HG02885 (cell line): ENCODE measurements at regions not wholly inside any gene's neighbourhood (a gene's known extent, or its start where the extent isn't known, plus 50 kb on each side); places are given as distances from the start of the nearest gene placed in this dataset.
"Not testable (repeated sequence)": the region's sequence is repeated elsewhere in the genome, so short reads cannot be mapped to it uniquely, and the experiment has no call there.

Experiments used
- ATAC-seq: cut with Tn5 transposase; IDR thresholded peaks from one replicate; pipeline ENCODE4 v1.9.1; 2021; ENCODE audit warnings: mild to moderate bottlenecking; ENCODE audit not compliant: unreplicated experiment, poor library complexity

DNA sequence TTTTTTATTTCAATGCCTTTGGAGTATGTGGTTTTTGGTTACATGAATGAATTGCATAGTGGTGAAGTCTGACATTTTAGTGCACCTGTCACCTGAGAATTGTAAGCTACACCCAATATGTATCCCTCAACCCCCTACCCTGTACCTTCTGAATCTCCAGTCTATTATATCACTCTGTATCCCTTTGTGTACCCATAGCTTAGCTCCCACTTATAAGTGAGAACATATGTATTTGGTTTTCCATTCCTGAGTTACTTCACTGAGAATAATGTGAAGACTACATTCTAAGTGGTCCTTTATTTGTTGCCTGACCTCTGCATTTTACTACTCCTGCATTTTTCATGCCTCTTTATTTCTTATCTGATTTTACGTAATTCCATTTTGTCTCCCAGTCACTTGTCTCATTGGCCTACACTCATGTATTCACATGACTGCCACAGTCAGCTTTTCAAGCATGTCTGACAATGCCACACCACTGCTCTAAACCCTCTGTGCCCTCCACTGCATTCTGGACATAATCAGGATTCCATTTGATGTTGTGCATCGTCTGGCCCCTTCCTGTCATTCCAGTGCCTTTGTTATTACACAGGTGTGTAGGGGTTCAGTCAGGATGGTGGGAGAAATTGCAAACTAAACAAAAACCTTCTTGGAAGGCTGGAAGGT is 1325.5 kb downstream of the XPNPEP1 start:
- no peak for ATAC-seq

DNA sequence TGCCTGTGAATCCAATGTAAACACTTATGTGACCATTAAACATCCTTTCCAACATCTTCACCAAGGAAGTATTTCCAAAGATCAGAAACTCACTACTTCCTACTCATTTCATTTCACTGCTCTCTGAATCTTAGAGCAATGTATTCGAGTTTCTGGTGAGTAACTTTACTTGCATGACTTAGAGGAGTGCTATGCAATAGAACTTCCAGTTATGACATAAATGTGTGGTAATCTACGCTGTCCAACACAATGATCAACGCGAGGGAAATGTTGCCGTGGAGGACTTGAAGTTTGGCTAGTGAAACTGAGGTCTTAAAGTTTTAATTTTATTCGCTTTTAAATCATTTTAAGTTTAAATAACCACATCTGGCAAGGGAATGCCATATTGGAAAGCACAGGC is 1326.3 kb downstream of the XPNPEP1 start:
- ATAC-seq: no peak

DNA sequence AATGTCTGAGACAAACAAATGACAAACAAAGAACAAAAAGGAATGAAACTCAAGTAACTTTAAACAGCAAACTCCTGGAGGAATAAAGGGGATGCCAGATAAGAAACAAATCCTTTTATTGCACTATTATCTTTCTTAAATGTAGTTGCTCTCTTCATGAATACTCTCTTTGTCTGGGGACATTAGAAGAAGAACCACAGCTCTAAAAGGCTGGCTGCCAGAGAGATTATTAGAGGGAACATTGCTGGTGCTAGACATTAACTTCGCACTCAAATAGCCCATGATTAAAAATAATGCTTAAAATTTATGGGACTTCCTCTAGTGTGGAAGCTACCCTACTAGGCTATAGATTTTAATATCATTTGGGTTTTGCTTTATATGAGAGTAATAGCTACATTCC is 1330.4 kb downstream of the XPNPEP1 start:
- no peak for ATAC-seq

DNA sequence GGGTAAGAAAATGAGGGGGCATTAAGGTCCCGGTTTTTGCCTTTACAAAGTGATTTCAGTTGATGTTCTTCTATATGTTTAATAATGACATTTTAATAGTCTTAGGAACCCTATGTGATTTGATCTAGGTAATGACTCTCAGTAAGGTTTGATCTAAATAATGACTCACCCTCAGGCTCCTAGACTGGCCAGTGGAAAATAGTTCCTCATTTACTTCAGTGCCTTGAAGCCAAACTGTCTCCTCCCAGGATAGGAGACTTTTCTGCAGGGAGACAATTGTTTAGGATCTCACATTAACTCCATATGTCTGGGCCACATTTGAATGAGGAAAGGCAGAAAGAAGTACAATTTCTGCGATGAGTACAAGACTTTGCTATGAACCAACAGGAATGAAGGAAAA is 1331.9 kb downstream of the XPNPEP1 start:
- no peak for ATAC-seq

DNA sequence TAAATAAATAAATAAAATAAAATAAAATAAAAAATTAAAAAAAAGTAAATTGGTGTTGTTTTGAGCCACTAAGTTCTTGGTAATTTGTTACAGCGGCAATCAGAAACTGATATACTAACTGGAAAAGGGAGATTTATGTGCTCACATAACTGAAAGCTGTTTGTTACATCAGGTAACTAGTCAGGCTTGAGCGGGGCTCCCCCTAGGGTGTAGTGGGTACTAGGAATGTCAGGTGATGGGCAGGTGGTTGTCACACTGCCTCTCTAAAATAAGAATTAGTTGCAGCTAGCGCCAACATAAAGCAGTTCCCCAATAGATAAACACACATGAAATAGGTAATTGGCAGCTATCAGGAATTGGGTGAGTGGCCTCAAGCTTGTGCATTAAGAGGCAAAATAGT is 1336.9 kb downstream of the XPNPEP1 start:
- ATAC-seq: no peak

DNA sequence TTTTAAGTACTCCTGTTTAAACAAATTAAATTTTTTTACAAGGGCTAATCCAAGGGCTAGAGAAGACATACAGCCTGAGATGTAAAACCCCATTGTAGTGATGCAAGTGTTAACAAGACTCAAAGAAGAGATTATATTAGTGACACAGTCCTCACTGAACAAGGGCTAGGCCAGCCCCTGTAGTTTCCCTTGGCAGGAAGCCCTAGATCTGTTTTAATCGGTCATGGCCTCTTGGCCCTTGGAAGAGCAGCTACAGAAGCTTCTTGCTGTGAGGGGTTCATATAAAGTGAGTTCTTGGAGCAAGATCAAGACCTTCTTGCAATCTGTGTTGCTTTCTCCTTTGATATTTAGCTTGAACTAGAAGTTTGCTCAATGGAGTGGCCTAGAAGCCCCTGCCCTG is 1339.4 kb downstream of the XPNPEP1 start:
- ATAC-seq: no peak

DNA sequence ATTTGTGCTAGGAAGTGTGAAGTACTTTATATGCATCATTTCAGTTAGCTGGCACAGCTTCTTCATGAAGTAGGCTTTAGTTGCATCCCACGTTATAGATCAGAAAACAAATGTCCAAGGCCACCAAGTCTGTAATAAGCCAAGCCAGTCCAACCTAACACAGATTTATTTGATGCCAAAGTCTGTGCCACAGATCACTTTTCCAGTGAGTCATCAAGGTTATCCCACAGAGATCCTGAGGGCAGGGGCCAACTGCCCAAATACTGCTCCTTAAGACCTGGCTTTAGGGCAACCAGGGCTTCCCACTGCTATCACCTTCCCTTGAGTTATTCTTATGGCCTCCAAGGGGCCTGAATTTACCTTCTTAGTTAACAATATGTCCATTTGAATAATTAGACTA is 1340.4 kb downstream of the XPNPEP1 start:
- ATAC-seq: no peak

DNA sequence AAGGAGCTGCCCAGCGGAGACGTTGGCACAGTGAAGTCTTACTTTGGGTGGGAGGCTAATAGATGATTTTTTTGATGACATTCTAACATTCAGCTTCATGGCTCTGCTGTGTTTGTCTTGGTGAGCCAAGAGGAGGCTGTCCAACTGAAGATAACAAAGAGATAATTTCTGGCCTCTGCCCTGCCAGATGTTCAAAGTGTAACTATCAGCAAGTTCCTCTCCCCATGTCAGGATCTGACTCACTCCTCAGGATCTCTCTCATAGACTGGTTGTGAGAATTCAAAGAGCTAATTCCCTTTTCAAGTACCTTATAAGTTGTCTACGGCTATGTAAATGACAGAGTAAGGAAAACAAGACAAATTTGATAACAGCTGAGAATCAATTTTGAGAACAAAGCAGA is 1340.9 kb downstream of the XPNPEP1 start:
- no peak for ATAC-seq

DNA sequence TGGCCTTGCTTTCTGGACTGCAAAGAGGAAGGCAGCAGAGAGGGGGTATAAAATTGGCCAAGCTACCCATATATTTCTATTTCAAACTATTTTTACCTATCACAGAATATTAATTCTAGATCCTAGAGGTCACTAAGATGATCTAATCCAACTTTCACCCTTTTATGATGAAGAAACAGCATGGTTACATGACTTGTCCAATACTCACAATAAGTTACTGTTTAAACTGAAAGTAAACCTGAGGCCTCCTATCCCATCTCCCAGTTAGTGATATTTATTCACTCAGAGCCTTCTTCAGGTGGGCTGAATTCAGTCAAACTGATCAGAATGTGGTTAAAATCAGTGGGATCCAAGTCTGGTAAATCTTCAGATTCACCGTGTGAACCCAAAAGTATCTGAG is 1345.1 kb downstream of the XPNPEP1 start:
- ATAC-seq: no peak

DNA sequence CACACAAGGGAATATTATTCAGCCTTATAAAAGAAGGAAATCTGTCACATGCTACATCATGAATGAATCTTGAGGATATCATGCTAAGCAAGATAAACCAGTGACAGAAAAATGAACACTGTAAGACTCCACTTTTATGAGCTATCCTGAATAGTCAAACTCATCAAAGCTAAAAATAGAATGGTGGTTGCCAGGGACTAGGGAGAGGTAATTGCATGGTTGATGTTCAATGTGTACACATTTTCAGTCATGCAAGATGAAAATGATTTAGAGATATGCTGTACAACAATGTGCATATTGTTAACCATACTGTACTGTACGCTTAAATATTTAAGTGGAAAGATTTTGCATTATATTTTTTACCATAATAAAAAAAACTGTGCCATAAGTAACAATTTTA is 1349.1 kb downstream of the XPNPEP1 start:
- ATAC-seq: no peak

DNA sequence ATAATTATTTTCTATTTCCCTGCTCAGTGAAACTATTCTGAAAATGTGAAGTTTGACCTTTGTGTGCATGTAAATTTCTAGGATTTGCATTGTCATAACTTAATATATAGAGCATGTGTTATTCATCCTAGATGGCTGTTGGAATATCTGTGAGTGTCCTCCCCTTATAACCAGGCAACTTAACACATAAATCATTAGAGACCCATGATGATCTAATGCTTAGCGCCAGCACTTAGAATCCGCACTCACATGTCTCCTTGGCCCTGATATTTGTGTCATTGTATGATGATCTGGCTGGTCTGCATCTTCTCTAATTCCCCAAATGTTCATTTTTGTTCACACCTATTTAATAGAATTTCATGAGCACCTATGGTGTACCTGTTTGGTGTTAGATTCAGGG is 1354.5 kb downstream of the XPNPEP1 start:
- no peak for ATAC-seq

DNA sequence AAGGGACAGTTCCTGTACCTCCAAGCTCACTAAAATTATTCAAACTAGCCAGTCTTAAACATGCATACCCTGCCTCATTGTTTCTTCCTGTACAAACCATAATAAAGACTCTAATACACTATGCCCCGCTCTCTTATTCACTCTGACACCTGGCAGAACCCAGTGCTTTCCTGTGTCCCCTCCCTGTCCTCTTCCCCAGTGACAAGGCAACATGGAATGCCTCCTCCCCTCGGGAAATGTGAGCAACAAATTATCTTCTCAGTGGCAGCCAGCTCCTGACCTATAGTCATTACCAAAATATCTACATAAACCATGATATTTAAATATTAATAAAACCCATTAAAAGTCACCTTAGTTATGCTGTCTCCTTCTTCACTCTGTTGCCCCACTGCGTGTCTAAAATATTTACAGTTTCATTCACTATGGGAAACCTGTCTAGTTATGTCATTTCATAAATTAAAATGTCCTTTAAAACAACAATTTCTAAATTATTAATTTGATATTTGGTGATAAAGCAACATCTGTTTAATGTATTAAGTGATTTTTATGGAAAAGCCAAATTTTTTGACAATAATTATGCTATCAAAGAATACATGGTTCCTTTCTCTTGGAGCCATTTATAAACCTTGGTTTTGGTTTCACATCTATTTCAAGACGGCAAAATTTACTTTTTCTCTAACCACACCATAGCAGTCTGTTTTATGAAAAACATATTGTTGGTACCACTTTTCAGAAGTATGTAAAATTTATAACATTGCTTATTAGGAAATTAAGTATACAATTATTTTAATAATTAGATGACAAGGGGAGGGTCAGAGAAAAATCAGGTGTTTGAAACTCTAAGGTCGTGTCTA is 1355.2 kb downstream of the XPNPEP1 start:
- peak; percentile 70 for ATAC-seq

DNA sequence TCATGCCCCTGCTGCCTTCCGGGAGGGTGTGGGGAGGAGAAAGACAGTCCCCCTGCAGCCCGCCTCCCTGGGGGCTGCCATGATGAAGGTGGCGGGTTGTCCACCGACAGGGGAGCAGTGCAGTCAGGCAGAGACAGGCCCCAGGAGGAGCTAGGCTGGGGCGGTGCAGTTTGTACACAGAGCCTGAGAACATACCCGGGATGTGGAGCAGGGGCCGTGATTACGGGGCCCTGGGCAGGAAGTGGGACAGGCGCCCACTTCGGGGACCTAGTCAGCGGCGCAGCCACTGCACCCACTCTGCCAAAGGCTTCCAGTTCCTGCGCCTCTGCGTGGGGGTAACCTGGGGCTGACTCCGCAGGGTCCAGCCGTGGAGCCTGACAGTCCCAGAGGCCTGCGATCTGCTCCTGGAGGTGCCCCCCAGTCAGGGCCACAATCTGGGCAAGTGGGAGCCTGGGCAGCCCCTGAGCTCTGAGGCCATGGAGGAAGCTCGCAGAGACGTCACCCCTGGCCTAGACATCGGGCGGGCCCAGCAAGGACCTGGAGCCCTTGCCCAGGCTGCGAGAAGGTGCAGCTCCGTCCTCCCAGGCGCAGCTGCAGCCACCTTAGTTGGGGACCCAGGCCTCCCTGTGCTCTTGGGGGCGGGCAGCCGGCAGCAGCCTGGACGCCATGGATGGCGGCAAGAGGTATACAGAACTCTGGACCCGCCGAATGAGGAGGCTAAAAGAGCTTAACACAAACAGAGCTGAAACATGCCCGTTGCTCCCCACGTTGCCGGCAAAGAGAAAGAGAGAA is 1356.8 kb downstream of the XPNPEP1 start:
- ATAC-seq: no peak

DNA sequence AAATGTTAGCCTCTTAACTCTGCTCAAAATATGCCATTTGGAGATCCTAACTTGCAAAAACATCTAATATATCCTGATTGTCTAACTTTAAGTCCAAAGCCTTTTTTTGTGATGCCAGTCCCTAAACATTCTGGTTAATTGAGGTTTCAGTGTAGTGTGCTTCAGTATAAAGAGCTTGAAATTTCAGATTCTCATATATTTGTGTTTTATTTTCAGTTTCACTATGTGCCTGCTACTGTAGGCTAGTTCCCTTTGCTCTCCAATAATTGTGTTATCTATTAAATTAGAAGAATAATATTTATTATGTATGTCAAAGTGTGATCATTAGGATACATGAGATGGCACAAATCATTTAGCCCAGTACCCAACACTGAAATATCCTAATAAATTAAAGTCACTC is 1361.2 kb downstream of the XPNPEP1 start:
- ATAC-seq: no peak

DNA sequence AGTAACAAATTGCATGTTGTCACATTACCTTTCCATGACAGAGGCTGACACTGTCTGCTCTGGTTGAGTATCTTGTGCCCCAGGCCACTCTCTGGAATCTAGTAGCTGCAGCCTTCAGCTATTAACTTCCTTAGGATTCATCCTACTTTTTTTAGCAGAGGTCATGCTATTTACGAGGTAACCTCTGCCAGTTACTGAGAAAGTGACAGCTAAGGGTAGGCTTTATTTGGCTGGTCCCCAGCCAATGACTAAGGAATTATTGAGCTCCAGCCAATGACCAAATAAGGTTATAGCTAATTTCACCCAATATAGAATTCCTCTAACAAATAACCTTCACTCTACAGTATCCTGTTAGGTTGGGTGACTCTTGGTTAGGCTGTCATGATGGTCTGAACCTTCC is 1361.7 kb downstream of the XPNPEP1 start:
- ATAC-seq: no peak

DNA sequence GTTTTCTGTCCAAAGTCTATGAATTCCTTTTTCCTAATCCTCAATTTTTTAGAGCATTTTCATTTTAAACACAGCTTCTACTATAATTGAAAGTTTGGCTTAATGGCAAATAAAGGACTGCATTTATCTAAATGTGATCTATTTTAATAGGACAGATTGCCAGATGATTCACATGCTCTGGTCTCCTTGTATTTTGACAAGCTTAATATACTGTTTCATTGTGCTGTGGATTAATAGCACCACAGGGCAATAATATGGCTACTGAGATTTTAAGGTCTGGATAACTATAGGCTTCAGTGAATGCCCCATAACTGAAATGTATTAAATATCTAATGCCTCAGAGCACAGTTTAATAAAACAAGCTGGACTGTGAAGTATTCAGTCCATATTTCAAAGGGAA is 1362.8 kb downstream of the XPNPEP1 start:
- no peak for ATAC-seq

DNA sequence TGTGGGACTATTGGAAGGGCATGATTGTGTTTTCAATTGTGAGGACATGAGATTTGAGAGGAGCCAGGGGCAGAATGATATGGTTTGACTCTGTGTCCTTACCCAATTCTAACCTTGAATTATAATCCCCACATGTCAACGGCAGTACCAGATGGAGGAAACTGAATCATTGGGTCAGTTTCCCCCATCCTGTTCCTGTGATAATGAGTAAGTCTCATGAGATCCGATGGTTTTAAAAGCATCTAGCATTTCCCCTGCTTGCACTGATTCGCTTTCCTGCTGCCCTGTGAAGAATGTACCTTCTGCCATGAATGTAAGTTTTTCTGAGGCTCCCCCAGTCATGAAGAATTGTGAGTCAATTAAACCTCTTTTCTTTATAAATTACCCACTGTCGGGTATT is 1367.1 kb downstream of the XPNPEP1 start:
- no peak for ATAC-seq

DNA sequence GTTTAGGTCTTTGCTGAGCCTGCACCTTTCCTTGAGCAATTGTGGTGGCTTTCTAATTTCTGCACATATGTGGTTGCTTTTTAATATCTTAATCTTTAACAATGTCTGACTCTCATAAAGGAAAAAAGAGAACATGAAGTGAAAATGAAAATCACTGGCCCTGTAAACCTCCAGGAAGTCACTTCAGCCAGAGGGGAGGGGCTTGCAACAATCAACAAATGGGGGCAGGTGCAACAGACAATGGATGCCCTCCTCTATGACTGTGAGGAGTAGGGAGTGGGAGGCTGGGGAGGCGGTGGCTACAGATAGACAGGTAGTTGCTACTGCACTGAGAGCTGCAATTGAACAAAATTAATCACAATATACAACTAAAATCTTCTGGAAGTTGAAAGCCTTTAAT is 1377.4 kb downstream of the XPNPEP1 start:
- ATAC-seq: peak; percentile 72

DNA sequence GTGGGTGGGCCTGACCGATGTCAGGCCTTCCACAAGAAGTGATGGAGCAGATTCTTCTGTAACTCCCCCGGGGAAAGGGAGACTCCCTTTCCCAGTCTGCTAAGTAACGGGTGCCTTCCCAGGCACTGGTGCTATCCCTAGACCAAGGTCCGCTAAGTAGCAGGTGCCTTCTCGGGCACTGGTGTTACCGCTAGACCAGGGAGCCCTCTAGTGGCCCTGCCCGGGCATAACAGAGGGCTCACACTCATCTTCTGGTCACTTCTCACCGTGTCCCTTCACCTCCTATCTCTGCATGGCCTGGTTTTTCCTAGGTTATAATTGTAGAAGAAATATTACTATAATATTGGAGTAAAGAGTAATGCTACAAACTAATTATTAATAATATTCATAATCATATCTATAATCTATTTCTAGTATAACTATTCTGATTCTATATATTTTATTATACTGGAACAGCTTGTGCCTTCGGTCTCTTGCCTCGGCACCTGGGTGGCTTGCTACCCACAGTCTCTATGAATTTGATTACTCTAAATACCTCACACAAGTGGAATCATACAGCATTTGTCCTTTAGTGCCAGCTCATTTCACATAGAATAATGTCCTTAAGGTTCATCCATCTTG is 1378.7 kb downstream of the XPNPEP1 start:
- peak; percentile 83 for ATAC-seq

DNA sequence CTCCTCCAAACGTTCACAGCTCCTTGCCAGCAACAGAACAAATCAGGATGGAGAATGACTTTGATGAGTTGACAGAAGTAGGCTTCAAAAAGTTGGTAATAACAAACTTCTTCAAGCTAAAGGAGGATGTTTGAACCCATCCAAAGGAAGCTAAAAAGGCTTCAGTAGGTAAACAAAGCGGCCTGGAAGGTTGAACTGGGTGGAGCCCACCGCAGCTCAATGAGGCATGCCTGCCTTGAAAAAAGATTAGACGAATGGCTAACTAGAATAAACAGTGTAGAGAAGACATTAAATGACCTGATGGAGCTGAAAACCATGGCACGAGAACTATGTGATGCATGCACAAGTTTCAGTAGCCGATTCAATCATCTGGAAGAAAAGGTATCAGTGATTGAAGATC is 1369.0 kb upstream of the SORCS1 start:
- not testable (repeated sequence) for ATAC-seq
